Prostate gland (tissue), 2 donors: ENCODE measurements at regions not wholly inside any gene's neighbourhood (a gene's known extent, or its start where the extent isn't known, plus 50 kb on each side); places are given as distances from the start of the nearest gene placed in this dataset.

Source experiments
- DNase-seq: peaks from one replicate; pipeline ENCODE4 v3.0.0-alpha.2; 2019; ENCODE audit warnings: low spot score
- H3K27ac ChIP-seq, 2 donors: fragments of 200-600 bp; sonication (generic); 2 replicates each; pipeline ENCODE4 v1.5.1; 2017 to 2019
- H3K27me3 ChIP-seq: fragments of 200-600 bp; sonication (generic); replicated peaks from 2 replicates; pipeline ENCODE4 v1.5.1; 2019; ENCODE audit not compliant: insufficient read depth
- H3K36me3 ChIP-seq, 2 donors: fragments of 200-600 bp; sonication (generic); 1 replicate in 1 of 2; 2 replicates in 1 of 2; pipeline versions ENCODE4 v1.5.1 to v1.8.1; 2017 to 2019
- H3K4me1 ChIP-seq: fragments of 200-600 bp; sonication (generic); replicated peaks from 2 replicates; pipeline ENCODE4 v1.5.1; 2019
- H3K4me3 ChIP-seq, 2 donors: fragments of 200-600 bp; sonication (generic); 2 replicates each; pipeline ENCODE4 v1.5.1; 2017 to 2019
- H3K9me3 ChIP-seq: fragments of 200-600 bp; sonication (generic); 2 replicates; pipeline ENCODE4 v1.5.1; 2017
- POLR2A ChIP-seq: fragments of 450-650 bp; IDR thresholded peaks from one replicate; pipeline ENCODE4 v1.6.1; 2016; ENCODE audit warnings: antibody characterized with exemption, mild to moderate bottlenecking
- POLR2AphosphoS5 ChIP-seq: sonication (generic); formaldehyde crosslinking; IDR thresholded peaks from one replicate; pipeline ENCODE4 v1.6.1; 2017; ENCODE audit warnings: antibody characterized with exemption
- WGBS: methylation state at CpG from one replicate; pipeline ENCODE4 v1.1.5; 2018; 5-methylcytosine and 5-hydroxymethylcytosine counted together
- intact Hi-C: fragments of 100-400 bp; cut with DNase I; formaldehyde crosslinking; loops from one replicate; pipeline ENCODE4 v1.14.2; 2022
- TF ChIP-seq, protein P1 (sequence below), 4 experiments: fragments of 200-600 bp in 2 of 4; fragments of 450-650 bp in 2 of 4; sonication (generic) in 2 of 4; IDR thresholded peaks; 1 replicate in 3 of 4; 2 replicates in 1 of 4; pipeline ENCODE4 v1.5.1; 2016 to 2019; ENCODE audit warnings: antibody characterized with exemption in 4 of 4, mild to moderate bottlenecking in 2 of 4, moderate library complexity in 2 of 4

- intact Hi-C loops, result loop anchor here (5.0 kb wide), 1 partner anchor 327 kb away; no protein-coding TSS in a partner anchor
Observed at GRCh38 chr4:145230726-145231125, 50.3 kb upstream of the OTUD4 start.

More at GRCh38 chr4:145230726-145231125, 50.3 kb upstream of the OTUD4 start:
- 79% methylated on average over 2 of the region's 2 CpGs for WGBS
- TF ChIP-seq POLR2A, result no peak
- TF ChIP-seq, protein P1, sequence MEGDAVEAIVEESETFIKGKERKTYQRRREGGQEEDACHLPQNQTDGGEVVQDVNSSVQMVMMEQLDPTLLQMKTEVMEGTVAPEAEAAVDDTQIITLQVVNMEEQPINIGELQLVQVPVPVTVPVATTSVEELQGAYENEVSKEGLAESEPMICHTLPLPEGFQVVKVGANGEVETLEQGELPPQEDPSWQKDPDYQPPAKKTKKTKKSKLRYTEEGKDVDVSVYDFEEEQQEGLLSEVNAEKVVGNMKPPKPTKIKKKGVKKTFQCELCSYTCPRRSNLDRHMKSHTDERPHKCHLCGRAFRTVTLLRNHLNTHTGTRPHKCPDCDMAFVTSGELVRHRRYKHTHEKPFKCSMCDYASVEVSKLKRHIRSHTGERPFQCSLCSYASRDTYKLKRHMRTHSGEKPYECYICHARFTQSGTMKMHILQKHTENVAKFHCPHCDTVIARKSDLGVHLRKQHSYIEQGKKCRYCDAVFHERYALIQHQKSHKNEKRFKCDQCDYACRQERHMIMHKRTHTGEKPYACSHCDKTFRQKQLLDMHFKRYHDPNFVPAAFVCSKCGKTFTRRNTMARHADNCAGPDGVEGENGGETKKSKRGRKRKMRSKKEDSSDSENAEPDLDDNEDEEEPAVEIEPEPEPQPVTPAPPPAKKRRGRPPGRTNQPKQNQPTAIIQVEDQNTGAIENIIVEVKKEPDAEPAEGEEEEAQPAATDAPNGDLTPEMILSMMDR (IDR thresholded peaks at IDR 0.05), result no peak
- no peak for TF ChIP-seq POLR2AphosphoS5
- no peak for DNase-seq
- Histone ChIP-seq H3K9me3 (no peaks in the 10 kb centered on the region), H3K27me3 (no peaks in the 10 kb centered on the region), H3K4me3 (no peak overlapping the region), H3K36me3 (no peaks in the 10 kb centered on the region), H3K4me1 (no peaks in the 10 kb centered on the region), H3K27ac (no peak overlapping the region)
